AG04450 (cell line): ENCODE measurements at regions not wholly inside any gene's neighbourhood (a gene's known extent, or its start where the extent isn't known, plus 50 kb on each side); places are given as distances from the start of the nearest gene placed in this dataset.

Experiments used
- CTCF ChIA-PET: fragments of 300-600, 350-600 bp; formaldehyde crosslinking; extraction: SDS; loops from one replicate; lab custom pipeline; 2022; ENCODE audit warnings: antibody characterized with exemption, inconsistent platforms; lab: Charles Lee
- POLR2A ChIA-PET: fragments of 350-600 bp; formaldehyde crosslinking; extraction: SDS; loops from one replicate; lab custom pipeline; 2021; ENCODE audit warnings: antibody characterized with exemption, inconsistent platforms; lab: Yijun Ruan, JAX
- DNase-seq: peaks from one replicate; pipeline ENCODE4 v3.0.0-alpha.2; 2011; ENCODE audit warnings: low read depth, low spot score
- H3K27ac ChIP-seq: one replicate; pipeline ENCODE4 v1.5.1; 2012; ENCODE audit warnings: low read depth, low read length, control low read depth
- H3K27me3 ChIP-seq: one replicate; pipeline ENCODE4 v1.6.0; 2012; ENCODE audit warnings: low read length; ENCODE audit not compliant: control insufficient read depth, insufficient read depth
- H3K4me3 ChIP-seq: 2 replicates; pipeline ENCODE4 v1.5.1; 2011; ENCODE audit warnings: mild to moderate bottlenecking, low read depth, low read length, control low read depth
- H3K9me3 ChIP-seq: 2 replicates; pipeline ENCODE4 v1.5.1; 2012; ENCODE audit warnings: low read length; ENCODE audit not compliant: control insufficient read depth, insufficient read depth
- CTCF ChIP-seq: IDR thresholded peaks from 2 replicates; pipeline ENCODE4 v1.5.1; 2011; ENCODE audit warnings: low read depth, low read length, control low read depth, inconsistent platforms

DNA sequence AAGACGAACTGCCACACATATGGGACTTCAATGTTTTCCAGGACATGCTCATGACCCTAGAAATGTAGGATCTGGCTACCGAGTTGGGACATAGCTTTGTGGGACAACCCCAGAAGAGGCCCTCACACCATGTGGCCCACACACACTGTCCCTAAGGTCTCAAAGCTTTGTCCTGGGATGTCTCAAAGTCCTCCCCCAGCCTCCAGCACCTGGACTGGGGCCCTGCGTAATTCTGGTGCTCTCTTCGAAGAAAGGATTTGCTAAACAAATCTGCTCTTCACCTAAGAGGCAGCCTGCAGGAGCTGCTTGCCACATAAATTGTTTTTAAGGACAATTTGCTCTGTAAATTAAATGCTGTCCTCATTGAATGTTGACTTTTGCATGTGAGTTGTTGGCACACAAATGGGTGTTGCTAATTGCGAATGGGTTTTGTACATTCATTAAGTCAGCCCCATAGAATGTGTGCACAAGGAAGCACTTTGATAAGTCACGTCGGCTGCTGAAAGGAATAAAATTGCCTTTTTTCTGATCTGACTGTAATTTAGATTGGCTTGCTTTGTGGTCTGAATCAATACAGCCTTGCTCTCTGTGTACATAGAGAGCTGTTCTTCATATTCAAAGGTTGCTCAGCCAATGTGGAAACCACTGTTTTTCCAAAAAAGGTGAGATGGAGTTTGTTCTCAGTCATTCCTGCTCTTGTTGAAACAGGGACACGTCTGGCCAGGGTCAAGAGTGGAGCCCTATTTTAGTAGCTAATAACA lies 161.6 kb upstream of the PWP1 start:
- no peak overlapping the region for H3K27ac ChIP-seq
- H3K27me3 ChIP-seq, result no peaks in the 10 kb centered on the region
- no peaks in the 10 kb centered on the region for H3K9me3 ChIP-seq
- ChIA-PET POLR2A (no interaction called here), CTCF (no interaction called here)
- DNase-seq, result no peak
- no peak for TF ChIP-seq CTCF
- no peak overlapping the region for H3K4me3 ChIP-seq

DNA sequence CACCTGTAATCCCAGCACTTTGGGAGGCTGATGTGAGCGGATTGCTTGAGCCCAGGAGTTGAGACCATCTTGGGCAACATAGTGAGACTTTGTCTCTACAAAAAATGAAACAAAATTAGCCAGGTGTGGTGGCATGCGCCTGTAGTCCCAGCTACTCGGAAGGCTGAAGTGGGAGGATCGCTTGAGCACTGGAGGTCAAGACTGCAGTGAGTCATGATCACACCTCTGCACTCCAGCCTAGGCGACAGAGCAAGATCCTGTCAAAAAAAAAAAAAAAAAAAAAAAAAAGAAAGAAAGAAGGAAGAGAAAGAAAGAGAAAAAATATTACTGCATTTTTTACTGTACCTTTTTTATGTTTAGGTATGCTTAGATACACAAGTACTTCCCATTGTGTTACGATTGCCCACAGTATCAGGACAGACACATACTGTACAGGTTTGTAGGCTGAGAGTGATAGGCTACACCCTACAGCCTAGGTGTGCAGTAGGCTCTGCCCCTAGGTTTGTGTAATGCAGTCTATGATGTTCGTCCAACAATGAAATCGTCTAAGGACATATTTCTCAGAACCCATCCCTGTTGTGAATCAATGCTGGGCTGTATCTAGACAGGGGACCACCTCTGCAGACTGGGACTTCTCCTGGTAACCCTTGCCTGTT lies 160.4 kb upstream of the PWP1 start:
- no peak overlapping the region for H3K4me3 ChIP-seq
- no peaks in the 10 kb centered on the region for H3K27me3 ChIP-seq
- no peaks in the 10 kb centered on the region for H3K9me3 ChIP-seq
- no peak overlapping the region for H3K27ac ChIP-seq
- ChIA-PET CTCF (no interaction called here), POLR2A (no interaction called here)
- DNase-seq, result no peak
- TF ChIP-seq CTCF, result no peak

DNA sequence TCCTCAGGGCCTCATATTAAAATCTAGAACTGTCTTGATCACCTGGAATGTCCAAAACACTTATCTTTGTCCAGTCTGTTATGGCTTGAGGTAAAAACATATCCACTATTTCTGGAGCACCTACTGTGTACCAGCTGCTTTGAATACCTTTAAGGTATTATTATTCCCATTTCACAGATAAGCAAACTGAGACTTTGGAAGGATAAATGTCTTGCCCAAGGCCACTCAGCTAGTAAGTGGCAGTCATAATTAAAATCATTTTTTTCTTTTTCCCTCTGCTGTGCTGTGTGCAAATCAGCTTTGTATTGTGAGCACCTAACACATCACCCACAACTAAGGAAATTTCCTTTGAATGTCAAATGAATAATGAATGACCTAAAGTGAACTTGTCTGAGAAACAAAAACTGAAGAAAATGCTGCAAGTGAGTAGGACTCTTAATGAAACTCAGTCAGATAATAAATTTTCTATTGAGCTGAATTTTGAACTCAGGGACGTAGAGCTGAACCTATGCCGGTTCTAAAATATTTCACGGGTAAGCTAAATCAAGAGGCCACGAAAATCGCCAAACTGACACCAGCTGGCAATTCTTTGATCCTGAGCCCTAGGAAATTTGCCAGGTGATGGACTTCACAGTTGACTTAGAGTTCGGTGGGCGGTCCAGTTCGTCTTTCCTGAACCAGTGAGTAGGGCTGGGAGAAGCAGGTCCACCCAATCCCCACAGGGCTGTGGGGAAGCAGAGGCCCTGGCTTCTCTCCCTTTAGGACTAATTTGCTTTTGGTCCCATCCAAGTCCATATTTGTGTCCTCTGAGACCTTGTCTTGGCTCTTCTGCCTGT lies 159.7 kb upstream of the PWP1 start:
- CTCF ChIA-PET, result no interaction called here
- DNase-seq, result no peak
- Histone ChIP-seq H3K27me3 (no peaks in the 10 kb centered on the region), H3K27ac (no peak overlapping the region), H3K4me3 (no peak overlapping the region), H3K9me3 (no peaks in the 10 kb centered on the region)
- TF ChIP-seq CTCF, result no peak
- POLR2A ChIA-PET, result interaction anchor here (0.7 kb wide), 1 partner anchor 32 kb away, joined by 3 read pairs; no protein-coding TSS in a partner anchor

DNA sequence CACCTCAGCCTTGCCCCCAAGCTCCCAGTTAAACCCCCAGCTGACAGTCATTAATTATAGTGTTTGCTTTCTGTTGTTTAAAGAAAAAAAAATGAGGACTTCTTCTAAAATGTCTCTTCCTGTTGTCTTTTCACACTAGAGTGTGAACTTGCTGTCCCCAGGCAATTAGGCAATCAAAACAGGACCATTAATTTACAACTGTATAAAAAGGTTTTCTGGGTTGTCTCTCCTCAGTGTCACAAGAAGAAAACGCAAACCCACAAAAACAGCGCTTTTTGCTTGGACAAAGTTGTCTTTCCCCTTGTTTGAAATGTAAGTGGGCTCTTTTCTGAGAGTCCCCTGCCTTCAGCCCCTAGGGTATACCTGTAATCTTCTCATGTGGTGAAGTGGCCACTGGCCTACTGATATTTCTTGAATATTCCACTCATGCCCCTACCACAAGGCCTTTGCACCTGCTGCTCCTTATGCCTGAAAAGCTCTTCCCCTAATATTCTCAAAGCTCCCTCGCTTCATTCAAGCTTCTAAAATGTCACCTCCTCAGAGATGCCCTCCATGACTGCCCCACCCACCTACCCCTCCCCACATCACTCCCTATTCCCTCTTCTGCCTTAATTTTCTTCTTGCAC lies 158.9 kb upstream of the PWP1 start:
- Histone ChIP-seq H3K27me3 (no peaks in the 10 kb centered on the region), H3K9me3 (0 out of 2 replicates have a peak, but pooled peaks cover under 1% of the 10 kb centered on the region), H3K27ac (no peak overlapping the region), H3K4me3 (no peak overlapping the region)
- POLR2A ChIA-PET, result no interaction called here
- DNase-seq, result no peak
- no peak for TF ChIP-seq CTCF
- CTCF ChIA-PET, result interaction anchor here (0.7 kb wide), 1 partner anchor 33 kb away, joined by 3 read pairs; no protein-coding TSS in a partner anchor
